Nephron progenitor cell (in vitro differentiated cells): ENCODE measurements at regions not wholly inside any gene's neighbourhood (a gene's known extent, or its start where the extent isn't known, plus 50 kb on each side); places are given as distances from the start of the nearest gene placed in this dataset.

Experiments used
- DNase-seq: peaks from one replicate; pipeline ENCODE4 v3.0.0; 2021
- H3K27ac Mint-ChIP-seq: 2 replicates; pipeline ENCODE4 v1.8.0; 2021; ENCODE audit warnings: mild to moderate bottlenecking, moderate library complexity, mixed read lengths
- H3K27me3 Mint-ChIP-seq: 2 replicates; pipeline ENCODE4 v1.8.0; 2021; ENCODE audit warnings: mild to moderate bottlenecking, low read depth, mixed read lengths; ENCODE audit not compliant: poor library complexity
- H3K36me3 Mint-ChIP-seq: 2 replicates; pipeline ENCODE4 v1.8.0; 2021; ENCODE audit warnings: low read depth, mixed read lengths
- H3K4me1 Mint-ChIP-seq: 2 replicates; pipeline ENCODE4 v1.8.0; 2021; ENCODE audit warnings: mixed read lengths
- H3K4me3 Mint-ChIP-seq: 2 replicates; pipeline ENCODE4 v1.8.0; 2021; ENCODE audit warnings: mild to moderate bottlenecking, moderate library complexity, mixed read lengths
- H3K9me3 Mint-ChIP-seq: 2 replicates; pipeline ENCODE4 v1.8.0; 2021; ENCODE audit warnings: mild to moderate bottlenecking, moderate library complexity, mixed read lengths
- TF ChIP-seq, protein P1 (sequence below): fragments of 200-600 bp; sonication (generic); IDR thresholded peaks from 2 replicates; pipeline ENCODE4 v1.5.0; 2021; ENCODE audit warnings: antibody characterized with exemption

DNA sequence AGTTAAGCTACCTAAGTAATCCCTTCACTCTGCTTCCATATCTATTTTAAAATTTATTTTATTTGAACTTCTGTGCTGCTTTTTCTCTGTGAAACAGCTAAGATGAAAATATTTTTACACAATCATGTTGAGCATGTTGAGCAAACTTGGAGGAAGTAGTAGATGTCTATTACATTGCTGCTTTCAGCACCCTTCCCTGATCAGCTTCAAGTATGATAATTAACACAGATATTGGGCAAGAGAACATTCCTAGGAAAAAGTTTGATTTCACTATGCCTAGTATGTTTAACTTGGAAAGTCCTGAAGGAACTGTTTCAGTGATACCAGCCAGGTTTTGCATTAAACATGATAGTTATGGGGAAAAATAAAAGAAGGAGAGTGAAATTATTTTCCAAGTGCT, 283.6 kb downstream of the ELAVL2 start:
- no peaks in the 10 kb centered on the region for H3K9me3 Mint-ChIP-seq
- H3K27ac Mint-ChIP-seq: no peak overlapping the region
- TF ChIP-seq, protein P1, sequence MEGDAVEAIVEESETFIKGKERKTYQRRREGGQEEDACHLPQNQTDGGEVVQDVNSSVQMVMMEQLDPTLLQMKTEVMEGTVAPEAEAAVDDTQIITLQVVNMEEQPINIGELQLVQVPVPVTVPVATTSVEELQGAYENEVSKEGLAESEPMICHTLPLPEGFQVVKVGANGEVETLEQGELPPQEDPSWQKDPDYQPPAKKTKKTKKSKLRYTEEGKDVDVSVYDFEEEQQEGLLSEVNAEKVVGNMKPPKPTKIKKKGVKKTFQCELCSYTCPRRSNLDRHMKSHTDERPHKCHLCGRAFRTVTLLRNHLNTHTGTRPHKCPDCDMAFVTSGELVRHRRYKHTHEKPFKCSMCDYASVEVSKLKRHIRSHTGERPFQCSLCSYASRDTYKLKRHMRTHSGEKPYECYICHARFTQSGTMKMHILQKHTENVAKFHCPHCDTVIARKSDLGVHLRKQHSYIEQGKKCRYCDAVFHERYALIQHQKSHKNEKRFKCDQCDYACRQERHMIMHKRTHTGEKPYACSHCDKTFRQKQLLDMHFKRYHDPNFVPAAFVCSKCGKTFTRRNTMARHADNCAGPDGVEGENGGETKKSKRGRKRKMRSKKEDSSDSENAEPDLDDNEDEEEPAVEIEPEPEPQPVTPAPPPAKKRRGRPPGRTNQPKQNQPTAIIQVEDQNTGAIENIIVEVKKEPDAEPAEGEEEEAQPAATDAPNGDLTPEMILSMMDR: no peak
- peaks cover 5% of the 10 kb centered on the region for H3K27me3 Mint-ChIP-seq
- H3K36me3 Mint-ChIP-seq: no peaks in the 10 kb centered on the region
- H3K4me1 Mint-ChIP-seq: peaks cover 28% of the 10 kb centered on the region
- DNase-seq: no peak
- no peak overlapping the region for H3K4me3 Mint-ChIP-seq

DNA sequence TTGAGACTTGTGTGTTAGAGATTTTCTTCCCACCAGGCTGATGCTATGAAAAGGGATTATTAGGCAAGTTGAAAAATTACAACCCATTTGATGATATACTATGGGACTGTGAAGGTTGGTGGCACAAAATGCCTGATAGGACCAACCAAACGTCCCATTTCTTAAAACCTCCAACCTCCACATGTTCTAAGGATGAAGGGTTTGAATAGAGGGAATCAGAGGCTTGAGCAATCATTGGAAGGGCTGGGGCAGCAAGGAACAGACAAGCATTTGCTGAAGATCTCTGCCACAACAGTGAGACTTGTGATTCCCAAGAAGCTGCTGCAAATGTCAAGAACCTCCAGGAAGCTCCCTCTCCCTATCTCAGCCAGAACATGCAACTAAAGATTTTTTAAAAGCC, 283.1 kb downstream of the ELAVL2 start:
- H3K27me3 Mint-ChIP-seq: peaks cover 5% of the 10 kb centered on the region
- TF ChIP-seq, protein P1: no peak
- no peak overlapping the region for H3K27ac Mint-ChIP-seq

DNA sequence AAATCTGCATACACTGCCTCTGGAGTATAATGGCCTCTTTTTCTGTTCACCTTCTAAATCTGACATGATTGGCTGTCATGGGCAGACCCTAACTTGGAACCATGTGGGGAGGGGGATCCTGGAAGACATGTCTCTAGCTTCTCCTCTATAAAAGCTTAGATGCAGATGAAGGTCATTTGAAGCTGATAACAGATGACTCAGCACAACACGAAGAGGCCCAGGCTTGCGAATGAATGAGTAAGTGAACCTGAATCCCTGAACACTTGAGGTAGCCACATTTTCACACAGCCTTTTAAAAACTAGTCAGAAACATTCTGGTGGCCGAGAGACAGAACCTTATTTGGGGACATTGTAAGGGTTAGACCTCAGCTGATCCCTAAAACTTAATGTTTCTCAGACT, 282.6 kb downstream of the ELAVL2 start:
- Mint-ChIP-seq H3K27ac (no peak overlapping the region), H3K36me3 (no peaks in the 10 kb centered on the region), H3K9me3 (no peaks in the 10 kb centered on the region), H3K4me3 (no peak overlapping the region), H3K4me1 (peaks cover 18% of the 10 kb centered on the region), H3K27me3 (peaks cover 5% of the 10 kb centered on the region)
- TF ChIP-seq, protein P1: no peak
- no peak for DNase-seq

More for the DNA sequence above, 283.1 kb downstream of the ELAVL2 start:
- Mint-ChIP-seq H3K36me3 (no peaks in the 10 kb centered on the region), H3K4me1 (peaks cover 23% of the 10 kb centered on the region), H3K9me3 (no peaks in the 10 kb centered on the region), H3K4me3 (no peak overlapping the region)
- no peak for DNase-seq

DNA sequence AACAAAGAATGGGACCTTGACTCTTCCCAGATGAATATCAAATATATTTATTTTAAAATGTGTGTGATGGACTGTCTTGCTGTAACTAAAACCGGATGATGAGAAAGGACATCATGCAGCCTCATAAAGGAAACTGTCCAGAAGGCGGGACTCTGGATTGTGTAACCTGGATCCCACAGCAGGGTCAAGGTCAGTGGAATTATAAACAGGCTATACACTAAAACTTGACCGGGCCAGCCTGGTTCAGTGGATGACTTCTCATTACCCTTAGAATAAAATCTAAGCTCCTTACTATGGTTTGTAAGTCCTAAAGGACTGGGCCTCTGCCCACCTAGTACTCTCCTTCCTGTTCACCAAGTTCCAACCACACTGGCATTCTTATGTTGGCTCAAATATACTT, 280.3 kb downstream of the ELAVL2 start:
- H3K9me3 Mint-ChIP-seq: no peaks in the 10 kb centered on the region
- DNase-seq: no peak
- H3K36me3 Mint-ChIP-seq: no peaks in the 10 kb centered on the region
- H3K4me1 Mint-ChIP-seq: peaks cover 13% of the 10 kb centered on the region
- H3K4me3 Mint-ChIP-seq: no peak overlapping the region
- peaks cover 1% of the 10 kb centered on the region for H3K27me3 Mint-ChIP-seq
- H3K27ac Mint-ChIP-seq: no peak overlapping the region
- TF ChIP-seq, protein P1: no peak

DNA sequence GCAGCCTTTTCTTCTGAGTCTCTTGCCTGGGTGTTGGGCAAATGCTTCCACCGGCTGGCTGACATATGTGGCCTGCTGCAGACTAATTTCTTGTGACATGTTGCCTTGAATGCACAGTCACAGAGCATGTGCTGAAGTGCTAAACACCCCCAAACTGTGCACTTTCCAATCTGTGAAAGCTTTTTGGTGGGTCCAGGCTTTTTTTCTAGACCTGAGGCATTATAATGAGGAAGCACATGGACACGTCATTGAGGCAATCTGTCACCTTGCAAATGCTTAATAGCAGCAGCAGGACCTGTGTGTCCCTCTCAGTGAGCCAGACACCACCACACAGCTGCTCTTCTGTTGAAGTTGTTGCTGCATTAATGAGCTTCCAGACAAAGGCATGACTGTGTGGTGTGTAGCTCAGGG, 274.7 kb downstream of the ELAVL2 start:
- no peak for DNase-seq
- peaks cover 23% of the 10 kb centered on the region for H3K4me1 Mint-ChIP-seq
- no peaks in the 10 kb centered on the region for H3K36me3 Mint-ChIP-seq
- H3K27ac Mint-ChIP-seq: no peak overlapping the region
- H3K4me3 Mint-ChIP-seq: no peak overlapping the region
- TF ChIP-seq, protein P1: no peak
- H3K9me3 Mint-ChIP-seq: no peaks in the 10 kb centered on the region
- H3K27me3 Mint-ChIP-seq: peaks cover 7% of the 10 kb centered on the region

DNA sequence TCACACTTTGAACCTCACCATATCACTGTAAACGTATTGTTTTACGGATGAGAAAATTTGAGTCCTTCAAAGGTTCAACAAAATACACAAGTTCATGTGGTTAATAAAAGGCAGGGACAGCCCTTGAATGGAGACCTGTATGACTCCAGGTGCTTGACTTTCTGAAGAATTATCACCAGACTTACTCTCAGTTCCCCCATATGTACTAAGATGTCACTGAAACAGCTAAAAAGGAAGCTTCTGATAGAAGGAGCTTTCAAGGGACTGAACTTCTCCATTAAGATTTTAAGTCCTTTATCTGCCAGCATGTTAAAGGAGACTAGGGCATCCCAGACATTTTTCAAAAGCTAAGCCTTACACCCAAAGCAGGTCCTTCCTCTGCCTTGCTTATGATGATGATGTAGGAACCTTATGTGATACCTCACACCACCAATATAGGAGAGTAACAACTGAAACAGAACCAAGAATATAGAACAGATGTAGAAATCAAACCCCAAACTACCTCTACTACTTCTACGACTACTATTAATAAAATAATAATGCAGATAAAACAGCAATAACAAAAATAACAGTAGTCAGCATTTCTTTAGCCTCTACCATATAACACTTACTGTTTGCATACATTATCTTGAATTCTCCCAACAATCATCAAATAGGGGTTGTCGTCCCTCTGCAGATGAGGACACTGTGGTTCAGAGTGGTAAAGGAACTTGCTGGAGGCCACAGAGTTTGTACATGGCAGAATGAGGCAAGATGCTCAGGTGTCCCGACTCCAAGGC, 273.9 kb downstream of the ELAVL2 start:
- Mint-ChIP-seq H3K27ac (no peak overlapping the region), H3K27me3 (peaks cover 7% of the 10 kb centered on the region), H3K4me1 (peaks cover 31% of the 10 kb centered on the region), H3K36me3 (no peaks in the 10 kb centered on the region), H3K4me3 (no peak overlapping the region), H3K9me3 (no peaks in the 10 kb centered on the region)
- no peak for DNase-seq
- TF ChIP-seq, protein P1: no peak
